ENCODE measurements at regions not wholly inside any gene's neighbourhood (a gene's known extent, or its start where the extent isn't known, plus 50 kb on each side); places are given as distances from the start of the nearest gene placed in this dataset.
"Not testable (repeated sequence)": the region's sequence is repeated elsewhere in the genome, so short reads cannot be mapped to it uniquely, and the experiment has no call there.

GRCh38 chr14:105774001-105774400 lies 247.6 kb downstream of the TMEM121 start:
- DNase-seq = no peak
- no peak overlapping the region for H3K4me3 ChIP-seq
- intact Hi-C loops (cut with DNase I; ENCODE audit: low total_unique reads) = no loop called here
- H3K9me3 ChIP-seq = no peaks in the 10 kb centered on the region
- TF ChIP-seq POLR2A (IDR thresholded peaks at IDR 0.05) (no peak), CTCF (IDR thresholded peaks at IDR 0.05) (no peak)
- H3K4me1 ChIP-seq = no peaks in the 10 kb centered on the region
- H3K27me3 ChIP-seq = no peaks in the 10 kb centered on the region
- no peak overlapping the region for H3K27ac ChIP-seq
- no peaks in the 10 kb centered on the region for H3K36me3 ChIP-seq

- H3K27ac ChIP-seq; H3K4me3 ChIP-seq; H3K4me1 ChIP-seq; intact Hi-C loops (cut with DNase I; ENCODE audit: low total_unique reads); DNase-seq; H3K27me3 ChIP-seq; H3K9me3 ChIP-seq; H3K36me3 ChIP-seq: not testable (repeated sequence)
Measured at GRCh38 chr14:105774585-105775348, 248.4 kb downstream of the TMEM121 start.

GRCh38 chr14:105775349-105775923 lies 249.1 kb downstream of the TMEM121 start:
- H3K27me3 ChIP-seq; H3K27ac ChIP-seq; intact Hi-C loops (cut with DNase I; ENCODE audit: low total_unique reads); H3K9me3 ChIP-seq; DNase-seq; H3K4me3 ChIP-seq; H3K4me1 ChIP-seq; H3K36me3 ChIP-seq: not testable (repeated sequence)

- H3K4me3 ChIP-seq; H3K9me3 ChIP-seq; H3K27ac ChIP-seq; H3K36me3 ChIP-seq; H3K4me1 ChIP-seq; H3K27me3 ChIP-seq; DNase-seq; intact Hi-C loops (cut with DNase I; ENCODE audit: low total_unique reads): not testable (repeated sequence)
Measured at GRCh38 chr14:105776112-105776511, 249.7 kb downstream of the TMEM121 start.

- no peaks in the 10 kb centered on the region for H3K4me1 ChIP-seq
- TF ChIP-seq POLR2A (IDR thresholded peaks at IDR 0.05) (no peak), CTCF (IDR thresholded peaks at IDR 0.05) (no peak)
- H3K27ac ChIP-seq = no peak overlapping the region
- H3K4me3 ChIP-seq = no peak overlapping the region
- intact Hi-C loops (cut with DNase I; ENCODE audit: low total_unique reads) = no loop called here
- no peaks in the 10 kb centered on the region for H3K27me3 ChIP-seq
- no peak for DNase-seq
- H3K36me3 ChIP-seq = no peaks in the 10 kb centered on the region
- no peaks in the 10 kb centered on the region for H3K9me3 ChIP-seq
Measured at GRCh38 chr14:105776924-105777323, 250.5 kb downstream of the TMEM121 start.

- Histone ChIP-seq H3K9me3 (no peaks in the 10 kb centered on the region), H3K4me1 (no peaks in the 10 kb centered on the region), H3K4me3 (no peak overlapping the region), H3K36me3 (no peaks in the 10 kb centered on the region), H3K27ac (no peak overlapping the region), H3K27me3 (no peaks in the 10 kb centered on the region)
- DNase-seq = no peak
- TF ChIP-seq CTCF (IDR thresholded peaks at IDR 0.05) (no peak), POLR2A (IDR thresholded peaks at IDR 0.05) (no peak)
- intact Hi-C loops (cut with DNase I; ENCODE audit: low total_unique reads) = no loop called here
Measured at GRCh38 chr14:105783707-105784106, 257.3 kb downstream of the TMEM121 start.
